A549 (cell line): ENCODE measurements at regions not wholly inside any gene's neighbourhood (a gene's known extent, or its start where the extent isn't known, plus 50 kb on each side); places are given as distances from the start of the nearest gene placed in this dataset.
A peak's percentile ranks its signal among the peaks of the same experiment; 100 is the strongest.

Source experiments
- ATAC-seq, 2 experiments: fragments of 200-7000 bp in 1 of 2; fragments of >200 bp in 1 of 2; cut with Nextera tagmentation in 1 of 2; cut with Tn5 transposase in 1 of 2; 3 replicates each; pipeline versions ENCODE4 v1.8.0 to v1.9.1; 2018 to 2020; ENCODE audit warnings: mild to moderate bottlenecking in 1 of 2, moderate library complexity in 1 of 2
- CTCF ChIA-PET: fragments of 300-600 bp; sonication (Branson Sonifier 250); formaldehyde crosslinking; extraction: SDS; loops from one replicate; lab custom pipeline; 2021; ENCODE audit warnings: antibody characterized with exemption, inconsistent platforms; lab: Yijun Ruan, JAX
- POLR2A ChIA-PET: fragments of 350-600 bp; formaldehyde crosslinking; extraction: SDS; loops from one replicate; lab custom pipeline; 2021; ENCODE audit warnings: antibody characterized with exemption, inconsistent platforms; lab: Yijun Ruan, JAX
- DNase-seq, 2 experiments: peaks; one replicate each; pipeline versions ENCODE4 v3.0.0 to v3.0.0-alpha.2; 2011 to 2016; ENCODE audit warnings: low read depth in 1 of 2, low spot score in 1 of 2
- FAIRE-seq: peaks from 2 replicates; lab custom pipeline; 2011; peaks lifted over from hg19 to GRCh38; lab: Jason Lieb, UNC
- H3K27ac ChIP-seq, 2 experiments: fragments of >200 bp; sonication (Bioruptor Twin); formaldehyde crosslinking; 3 replicates each; pipeline ENCODE4 v1.5.1; 2016 to 2017
- H3K4me1 ChIP-seq: fragments of >200 bp; sonication (Bioruptor Twin); formaldehyde crosslinking; 3 replicates; pipeline ENCODE4 v1.6.1; 2016
- H3K4me2 ChIP-seq: fragments of >200 bp; sonication (Bioruptor Twin); formaldehyde crosslinking; 3 replicates; pipeline ENCODE4 v1.6.1; 2016
- H3K4me3 ChIP-seq: fragments of >200 bp; sonication (Bioruptor Twin); formaldehyde crosslinking; 3 replicates; pipeline ENCODE4 v1.5.1; 2016
- H3K9me3 ChIP-seq: fragments of >200 bp; sonication (Bioruptor Twin); formaldehyde crosslinking; 3 replicates; pipeline ENCODE4 v1.6.1; 2016
- BHLHE40 ChIP-seq: IDR thresholded peaks from 2 replicates; pipeline ENCODE4 v1.6.1; 2012; ENCODE audit warnings: low read depth, low read length, inconsistent platforms
- CEBPB ChIP-seq, 2 experiments: fragments of >200 bp in 1 of 2; sonication (Bioruptor Twin) in 1 of 2; formaldehyde crosslinking in 1 of 2; IDR thresholded peaks; 2 replicates each; pipeline ENCODE4 v1.6.1; 2012 to 2016
- CHD2 ChIP-seq: fragments of 150-350 bp; IDR thresholded peaks from 2 replicates; pipeline ENCODE4 v1.6.1; 2014; ENCODE audit warnings: low read length; ENCODE audit not compliant: partially characterized antibody
- EHF ChIP-seq: fragments of 250-450 bp; sonication (Bioruptor Pico); IDR thresholded peaks from 2 replicates; pipeline ENCODE4 v1.5.0; 2020; ENCODE audit warnings: mild to moderate bottlenecking
- EHMT2 ChIP-seq: fragments of 200-600 bp; sonication (generic); IDR thresholded peaks from 2 replicates; pipeline ENCODE4 v1.6.1; 2016; ENCODE audit warnings: antibody characterized with exemption, low read depth, mild to moderate bottlenecking, moderate library complexity
- ELK1 ChIP-seq: fragments of 150-350 bp; IDR thresholded peaks from 2 replicates; pipeline ENCODE4 v1.6.1; 2014; ENCODE audit warnings: low read depth, mild to moderate bottlenecking, low read length
- ESRRA ChIP-seq: fragments of 150-350 bp; IDR thresholded peaks from 2 replicates; pipeline ENCODE4 v1.6.1; 2014; ENCODE audit warnings: mild to moderate bottlenecking, low read length, borderline replicate concordance
- FOSB ChIP-seq: fragments of 250-450 bp; sonication (Bioruptor Pico); IDR thresholded peaks from 2 replicates; pipeline ENCODE4 v1.5.0; 2020; ENCODE audit warnings: mild to moderate bottlenecking, moderate library complexity
- FOSL2 ChIP-seq, 2 experiments: fragments of 450-650 bp in 1 of 2; fragments of >200 bp in 1 of 2; sonication (Bioruptor Twin) in 1 of 2; formaldehyde crosslinking; IDR thresholded peaks; 2 replicates each; pipeline versions ENCODE4 v1.5.0 to v1.6.1; 2016 to 2020; ENCODE audit warnings: mild to moderate bottlenecking in 1 of 2, moderate library complexity in 1 of 2
- FOXS1 ChIP-seq: fragments of 250-450 bp; sonication (Bioruptor Pico); IDR thresholded peaks from 2 replicates; pipeline ENCODE4 v1.5.0; 2020; ENCODE audit warnings: mild to moderate bottlenecking, moderate library complexity
- GATA3 ChIP-seq: IDR thresholded peaks from 2 replicates; pipeline ENCODE4 v1.6.1; 2012; ENCODE audit warnings: borderline replicate concordance
- HDAC2 ChIP-seq: fragments of 200-600 bp; sonication (generic); IDR thresholded peaks from 2 replicates; pipeline ENCODE4 v1.6.1; 2016
- HES2 ChIP-seq: fragments of >200 bp; sonication (Bioruptor Twin); formaldehyde crosslinking; IDR thresholded peaks from 2 replicates; pipeline ENCODE4 v1.6.1; 2016
- HEYL ChIP-seq: fragments of 250-450 bp; sonication (Bioruptor Pico); IDR thresholded peaks from 2 replicates; pipeline ENCODE4 v1.8.0; 2021; ENCODE audit warnings: mild to moderate bottlenecking, moderate library complexity
- HOXA7 ChIP-seq: fragments of 250-450 bp; sonication (Bioruptor Pico); IDR thresholded peaks from 2 replicates; pipeline ENCODE4 v1.5.0; 2020; ENCODE audit warnings: mild to moderate bottlenecking, moderate library complexity
- HOXB5 ChIP-seq: fragments of 250-450 bp; sonication (Bioruptor Pico); IDR thresholded peaks from 2 replicates; pipeline ENCODE4 v1.5.0; 2020; ENCODE audit warnings: mild to moderate bottlenecking, moderate library complexity
- JUN ChIP-seq, 2 experiments: fragments of >200 bp; sonication (Bioruptor Twin); formaldehyde crosslinking; IDR thresholded peaks; 2 replicates in 1 of 2; 3 replicates in 1 of 2; pipeline ENCODE4 v1.6.1; 2016 to 2017
- KDM1A ChIP-seq: fragments of 200-600 bp; sonication (generic); IDR thresholded peaks from 2 replicates; pipeline ENCODE4 v1.6.1; 2016; ENCODE audit warnings: low read depth, mild to moderate bottlenecking
- KDM5A ChIP-seq: fragments of 200-600 bp; sonication (generic); IDR thresholded peaks from 2 replicates; pipeline ENCODE4 v1.6.1; 2016; ENCODE audit warnings: antibody characterized with exemption, mild to moderate bottlenecking
- MAX ChIP-seq: IDR thresholded peaks from 2 replicates; pipeline ENCODE4 v1.6.1; 2012
- MAZ ChIP-seq: fragments of 150-350 bp; IDR thresholded peaks from 2 replicates; pipeline ENCODE4 v1.6.1; 2014; ENCODE audit warnings: antibody characterized with exemption, low read depth, low read length, borderline replicate concordance
- MYC ChIP-seq: IDR thresholded peaks from 2 replicates; pipeline ENCODE4 v1.6.1; 2012; ENCODE audit warnings: mild to moderate bottlenecking, inconsistent platforms, low read length, improper control_type of control experiment, borderline replicate concordance
- NFE2L2 ChIP-seq: fragments of 150-350 bp; conservative IDR thresholded peaks from 2 replicates; pipeline ENCODE4 v1.6.1; 2014; ENCODE audit warnings: low read length
- PBX3 ChIP-seq: IDR thresholded peaks from 2 replicates; pipeline ENCODE4 v1.6.1; 2012
- PHF8 ChIP-seq: fragments of 200-600 bp; sonication (generic); IDR thresholded peaks from 2 replicates; pipeline ENCODE4 v1.6.1; 2016; ENCODE audit warnings: low read depth, mild to moderate bottlenecking, antibody characterized with exemption, moderate library complexity, borderline replicate concordance
- RAD21 ChIP-seq, 2 experiments: fragments of >200 bp in 1 of 2; sonication (Bioruptor Twin) in 1 of 2; formaldehyde crosslinking in 1 of 2; IDR thresholded peaks in 1 of 2; conservative IDR thresholded peaks in 1 of 2; 2 replicates in 1 of 2; 3 replicates in 1 of 2; pipeline ENCODE4 v1.6.1; 2012 to 2018; ENCODE audit warnings: inconsistent platforms in 1 of 2
- RARB ChIP-seq: fragments of 250-450 bp; sonication (Bioruptor Pico); IDR thresholded peaks from 2 replicates; pipeline ENCODE4 v1.8.0; 2021; ENCODE audit warnings: mild to moderate bottlenecking, moderate library complexity
- RCOR1 ChIP-seq: fragments of 150-350 bp; IDR thresholded peaks from 2 replicates; pipeline ENCODE4 v1.6.1; 2014; ENCODE audit warnings: antibody characterized with exemption, low read length, low read depth
- RFX5 ChIP-seq: fragments of 450-650 bp; IDR thresholded peaks from 2 replicates; pipeline ENCODE4 v1.7.1; 2014; ENCODE audit warnings: antibody characterized with exemption, mild to moderate bottlenecking, moderate library complexity
- RNF2 ChIP-seq: fragments of 200-600 bp; sonication (generic); IDR thresholded peaks from 2 replicates; pipeline ENCODE4 v1.6.1; 2016; ENCODE audit warnings: low read depth, mild to moderate bottlenecking, antibody characterized with exemption, moderate library complexity, borderline replicate concordance
- SMC3 ChIP-seq: fragments of >200 bp; sonication (Bioruptor Twin); formaldehyde crosslinking; IDR thresholded peaks from 3 replicates; pipeline ENCODE4 v1.6.1; 2018; ENCODE audit warnings: inconsistent platforms
- TP53 ChIP-seq: fragments of 250-450 bp; sonication (Bioruptor Pico); IDR thresholded peaks from 2 replicates; pipeline ENCODE4 v1.5.0; 2021; ENCODE audit warnings: mild to moderate bottlenecking, moderate library complexity
- USF2 ChIP-seq: fragments of 450-650 bp; IDR thresholded peaks from 2 replicates; pipeline ENCODE4 v1.6.1; 2014; ENCODE audit warnings: antibody characterized with exemption
- ZC3H11A ChIP-seq: fragments of 450-650 bp; IDR thresholded peaks from 2 replicates; pipeline ENCODE4 v1.6.1; 2014; ENCODE audit warnings: antibody characterized with exemption, mild to moderate bottlenecking
- ZFP36 ChIP-seq: fragments of 450-650 bp; IDR thresholded peaks from 2 replicates; pipeline ENCODE4 v1.6.1; 2014; ENCODE audit warnings: borderline replicate concordance; ENCODE audit not compliant: partially characterized antibody
- WGBS: methylation state at CpG from one replicate; pipeline ENCODE4 v1.1.6; 2017; ENCODE audit errors: missing lambda C conversion rate; 5-methylcytosine and 5-hydroxymethylcytosine counted together

- ChIA-PET CTCF (interaction anchor here (1.1 to 1.5 kb wide), 2 partner anchors 150 to 306 kb away, joined by 3 read pairs; no protein-coding TSS in a partner anchor), POLR2A (no interaction called here)
- TF ChIP-seq KDM5A (no peak), ZC3H11A (no peak), RNF2 (no peak), ELK1 (no peak), EHMT2 (no peak), PBX3 (0 out of 2 replicates have a peak, but pooled peaks have one; percentile 59), BHLHE40 (no peak), HES2 (no peak), RARB (CRISPR knock-in tag) (0 out of 2 replicates have a peak, but pooled peaks have one; percentile 34), RCOR1 (no peak), HEYL (CRISPR knock-in tag) (no peak), HOXB5 (no peak), USF2 (no peak), MAX (no peak), CHD2 (no peak), EHF (CRISPR knock-in tag) (no peak), JUN (IDR thresholded peaks at IDR 0.05) (no peak), FOXS1 (no peak), ESRRA (no peak), RFX5 (no peak), KDM1A (no peak), CEBPB (IDR thresholded peaks at IDR 0.05) (peak in 1 of 2 experiments; percentile 73; a peak in 3 of 4 replicates), MYC (no peak), HOXA7 (CRISPR knock-in tag) (no peak), HDAC2 (no peak), PHF8 (no peak), FOSB (CRISPR knock-in tag) (no peak), NFE2L2 (no peak), RAD21 (conservative IDR thresholded peaks at IDR 0.05 in 1 of 2, IDR thresholded peaks at IDR 0.05 in 1 of 2) (peak in 1 of 2 experiments; percentile 10; a peak in 2 of 5 replicates), ZFP36 (no peak), FOSL2 (IDR thresholded peaks at IDR 0.05) (no peak), FOSL2 (CRISPR knock-in tag; IDR thresholded peaks at IDR 0.05) (peak; percentile 35; the same call in 1 of the 2 replicates), TP53 (CRISPR knock-in tag) (no peak), GATA3 (peak; percentile 85), SMC3 (peak; percentile 15; the same call in 1 of the 3 replicates), MAZ (no peak)
- TF ChIP-seq, all 56 proteins: peak for 7
- 6% methylated on average over 1 of the region's 1 CpG for WGBS
- ATAC-seq (peak; percentile 79 to 89; a peak in 5 of 6 replicates), FAIRE-seq (peak; percentile 95), DNase-seq (peak; percentile 46 to 92)
- H3K9me3 ChIP-seq: no peaks in the 10 kb centered on the region
- no peak overlapping the region for H3K4me3 ChIP-seq
- H3K4me1 ChIP-seq: peaks cover 34% of the 10 kb centered on the region
- H3K27ac ChIP-seq: peak overlapping the region in 1 of 2 experiments; percentile 65; a peak in 3 of 6 replicates
- peak overlapping the region; percentile 65 for H3K4me2 ChIP-seq
Measured at GRCh38 chr1:172895761-172896160, 155.0 kb downstream of the TNFSF18 start.
